Mesothelial cell of epicardium (in vitro differentiated cells): ENCODE measurements at regions not wholly inside any gene's neighbourhood (a gene's known extent, or its start where the extent isn't known, plus 50 kb on each side); places are given as distances from the start of the nearest gene placed in this dataset.

ENCODE experiments used
- DNase-seq, 2 experiments: peaks; one replicate each; pipeline ENCODE4 v3.0.0; 2021; ENCODE audit warnings: low spot score in 2 of 2; ENCODE audit not compliant: unreplicated experiment in 2 of 2
- H3K27ac Mint-ChIP-seq: 2 replicates; pipeline ENCODE4 v1.8.0; 2021; ENCODE audit warnings: mixed read lengths
- H3K27me3 Mint-ChIP-seq: 2 replicates; pipeline ENCODE4 v1.8.0; 2021; ENCODE audit warnings: low read depth, mixed read lengths
- H3K36me3 Mint-ChIP-seq: 2 replicates; pipeline ENCODE4 v1.8.0; 2021; ENCODE audit warnings: mixed read lengths
- H3K4me1 Mint-ChIP-seq: 2 replicates; pipeline ENCODE4 v1.8.0; 2021; ENCODE audit warnings: mixed read lengths
- H3K4me3 Mint-ChIP-seq: 2 replicates; pipeline ENCODE4 v1.8.0; 2021; ENCODE audit warnings: mild to moderate bottlenecking, moderate library complexity, mixed read lengths
- H3K9me3 Mint-ChIP-seq: 2 replicates; pipeline ENCODE4 v1.8.0; 2021; ENCODE audit warnings: mixed read lengths
- CTCF ChIP-seq: fragments of 200-600 bp; sonication (generic); IDR thresholded peaks from one replicate; pipeline ENCODE4 v1.5.0; 2021; ENCODE audit warnings: antibody characterized with exemption; ENCODE audit not compliant: unreplicated experiment

- DNase-seq, result no peak
- H3K4me3 Mint-ChIP-seq, result no peak overlapping the region
- H3K27ac Mint-ChIP-seq, result no peak overlapping the region
- H3K36me3 Mint-ChIP-seq, result no peaks in the 10 kb centered on the region
- no peaks in the 10 kb centered on the region for H3K4me1 Mint-ChIP-seq
- H3K27me3 Mint-ChIP-seq, result peaks cover 89% of the 10 kb centered on the region
- no peaks in the 10 kb centered on the region for H3K9me3 Mint-ChIP-seq
- TF ChIP-seq CTCF, result no peak
Observed at GRCh38 chr15:98203872-98204660, 243.6 kb downstream of the ARRDC4 start.

DNA sequence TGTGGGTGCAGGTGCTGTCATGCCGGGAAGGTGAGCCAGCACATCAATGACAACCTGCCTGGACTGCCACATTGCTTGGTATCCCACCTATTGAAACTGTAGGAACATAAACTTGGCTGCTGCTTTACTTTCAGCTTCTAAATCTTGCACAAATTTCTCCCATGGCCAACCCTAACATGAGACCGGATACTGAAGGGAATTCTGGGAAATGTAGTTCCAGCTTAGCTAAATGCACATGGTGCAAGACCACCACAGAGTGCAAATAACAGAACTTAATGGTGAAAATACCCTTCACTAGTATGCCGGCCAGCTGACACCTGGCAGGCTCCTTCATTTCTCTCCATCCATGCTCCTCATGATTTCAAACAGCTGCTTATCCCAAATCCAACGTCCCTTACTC lies 247.4 kb downstream of the ARRDC4 start:
- Mint-ChIP-seq H3K36me3 (no peaks in the 10 kb centered on the region), H3K27me3 (peaks cover 80% of the 10 kb centered on the region), H3K4me1 (no peaks in the 10 kb centered on the region), H3K9me3 (no peaks in the 10 kb centered on the region), H3K27ac (no peak overlapping the region), H3K4me3 (no peak overlapping the region)
- DNase-seq, result no peak
- no peak for TF ChIP-seq CTCF

DNA sequence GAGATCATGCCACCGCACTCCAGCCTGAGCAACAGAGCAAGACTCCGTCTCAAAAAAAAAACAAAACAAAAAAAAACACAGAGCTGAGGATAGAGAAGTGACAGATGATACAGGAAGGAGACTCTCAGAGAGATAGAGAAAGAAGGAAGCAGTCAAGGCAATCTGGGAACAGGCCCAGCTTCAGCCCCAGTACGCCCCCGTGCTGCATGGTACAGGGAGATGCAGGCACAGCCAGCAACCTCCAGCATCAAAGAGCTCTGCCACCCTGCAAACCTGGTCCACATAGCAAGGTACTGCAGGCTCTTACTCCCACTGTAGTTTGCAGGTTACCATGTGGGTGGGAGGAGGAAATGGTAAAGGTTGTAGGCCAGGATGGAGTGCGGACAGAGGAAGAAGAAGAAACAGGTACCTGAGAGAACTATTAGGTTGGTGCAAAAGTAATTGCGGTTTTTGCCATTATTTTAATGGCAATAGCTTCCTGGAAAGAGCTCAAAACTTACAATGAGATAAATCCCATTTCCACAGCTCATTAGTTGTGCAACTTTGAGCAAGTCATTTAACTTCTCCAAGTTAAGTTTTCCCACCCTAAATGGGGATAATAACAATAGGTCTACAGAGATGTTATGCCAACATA lies 253.0 kb downstream of the ARRDC4 start:
- Mint-ChIP-seq H3K4me1 (no peaks in the 10 kb centered on the region), H3K4me3 (no peak overlapping the region), H3K27ac (no peak overlapping the region), H3K27me3 (peaks cover 68% of the 10 kb centered on the region), H3K36me3 (no peaks in the 10 kb centered on the region), H3K9me3 (no peaks in the 10 kb centered on the region)
- no peak for TF ChIP-seq CTCF
- no peak for DNase-seq

DNA sequence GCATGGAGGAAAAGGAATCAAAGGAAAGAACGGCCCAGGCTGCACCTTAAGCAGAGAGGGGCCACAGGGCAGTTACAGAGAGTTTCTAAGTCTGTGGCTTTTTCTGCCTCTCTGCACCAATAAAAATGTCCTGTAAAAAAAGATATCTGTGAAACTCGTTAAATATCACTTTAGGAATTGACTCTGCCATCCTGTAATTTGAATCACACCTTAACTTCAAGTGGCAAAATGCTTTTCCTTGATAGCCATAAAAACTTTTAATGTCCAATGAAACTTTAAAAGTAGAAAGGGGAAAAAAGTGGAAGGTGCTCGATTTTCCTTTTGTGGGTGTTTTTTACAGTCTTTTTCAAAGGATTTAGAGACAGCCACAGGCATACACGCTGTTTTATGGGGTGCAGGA lies 255.7 kb downstream of the ARRDC4 start:
- DNase-seq, result no peak
- Mint-ChIP-seq H3K27ac (no peak overlapping the region), H3K4me3 (no peak overlapping the region), H3K4me1 (no peaks in the 10 kb centered on the region), H3K9me3 (no peaks in the 10 kb centered on the region), H3K36me3 (no peaks in the 10 kb centered on the region), H3K27me3 (peaks cover 52% of the 10 kb centered on the region)
- no peak for TF ChIP-seq CTCF

DNA sequence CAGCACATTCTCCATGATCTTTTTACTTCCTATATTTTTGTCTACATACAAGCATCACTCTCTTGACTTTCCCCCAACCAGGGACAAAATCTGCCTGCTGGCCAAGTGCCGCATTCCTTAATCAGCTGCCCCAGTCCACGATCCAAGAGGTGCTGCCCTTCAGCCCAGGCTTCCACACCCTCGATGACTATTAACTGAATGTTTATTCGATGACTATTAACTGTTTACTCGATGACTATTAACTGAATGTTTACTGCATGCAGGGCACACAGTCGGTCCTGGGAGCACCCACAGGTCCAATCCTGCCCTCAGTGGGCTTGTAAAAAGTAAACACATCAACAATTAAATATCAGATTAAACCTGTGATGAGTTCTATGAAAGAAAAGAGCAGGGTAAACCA lies 256.9 kb downstream of the ARRDC4 start:
- Mint-ChIP-seq H3K36me3 (no peaks in the 10 kb centered on the region), H3K9me3 (no peaks in the 10 kb centered on the region), H3K27me3 (peaks cover 50% of the 10 kb centered on the region), H3K4me3 (no peak overlapping the region), H3K4me1 (no peaks in the 10 kb centered on the region), H3K27ac (no peak overlapping the region)
- no peak for DNase-seq
- TF ChIP-seq CTCF, result no peak
